ENCODE measurements at regions not wholly inside any gene's neighbourhood (a gene's known extent, or its start where the extent isn't known, plus 50 kb on each side); places are given as distances from the start of the nearest gene placed in this dataset.

GRCh38 chr10:131531265-131532190 is 220.0 kb upstream of the TCERG1L start:
- no peaks in the 10 kb centered on the region for H3K9me3 Mint-ChIP-seq
- H3K27me3 Mint-ChIP-seq: peaks cover 11% of the 10 kb centered on the region
- peaks cover 0 to 22% of the 10 kb centered on the region in 2 experiments for H3K9me3 ChIP-seq (ENCODE audit: control insufficient read depth in 1 of 2, insufficient read depth in 1 of 2, low read length in 2 of 2)
- no peak overlapping the region for H3K27ac Mint-ChIP-seq
- H3K4me1 ChIP-seq (ENCODE audit: insufficient read depth, low read length): no peaks in the 10 kb centered on the region
- ChIA-PET CTCF (no interaction called here), POLR2A (no interaction called here)
- no peak for DNase-seq
- TF ChIP-seq CTCF (IDR thresholded peaks at IDR 0.05): no peak
- H3K27ac ChIP-seq (ENCODE audit: low read depth in 1 of 2, low read length in 2 of 2): no peak overlapping the region
- no peak overlapping the region for H3K4me3 Mint-ChIP-seq
- H3K4me3 ChIP-seq (ENCODE audit: low read length): no peak overlapping the region
- ATAC-seq (ENCODE audit: poor library complexity): no peak
- no peaks in the 10 kb centered on the region for H3K4me1 Mint-ChIP-seq (ENCODE audit: low read depth)
- H3K36me3 Mint-ChIP-seq (ENCODE audit: low read depth): no peaks in the 10 kb centered on the region
- intact Hi-C loops (cut with DNase I, micrococcal nuclease): no loop called here
- no peaks in the 10 kb centered on the region for H3K36me3 ChIP-seq (ENCODE audit: insufficient read depth, low read length)
- H3K27me3 ChIP-seq (ENCODE audit: control insufficient read depth in 1 of 2, insufficient read depth in 2 of 2, low read length in 2 of 2): no peaks in the 10 kb centered on the region

- intact Hi-C loops (cut with DNase I, micrococcal nuclease): no loop called here
- POLR2A ChIA-PET: no interaction called here
- Histone ChIP-seq H3K4me1 (ENCODE audit: insufficient read depth, low read length) (no peaks in the 10 kb centered on the region), H3K36me3 (ENCODE audit: insufficient read depth, low read length) (no peaks in the 10 kb centered on the region), H3K9me3 (ENCODE audit: control insufficient read depth in 1 of 2, insufficient read depth in 1 of 2, low read length in 2 of 2) (peaks cover 0 to 22% of the 10 kb centered on the region in 2 experiments), H3K27ac (ENCODE audit: low read depth in 1 of 2, low read length in 2 of 2) (no peak overlapping the region), H3K4me3 (ENCODE audit: low read length) (no peak overlapping the region), H3K27me3 (ENCODE audit: control insufficient read depth in 1 of 2, insufficient read depth in 2 of 2, low read length in 2 of 2) (no peaks in the 10 kb centered on the region)
- TF ChIP-seq CTCF (IDR thresholded peaks at IDR 0.05): no peak
- Mint-ChIP-seq H3K4me3 (no peak overlapping the region), H3K27me3 (peaks cover 11% of the 10 kb centered on the region), H3K36me3 (ENCODE audit: low read depth) (no peaks in the 10 kb centered on the region), H3K27ac (no peak overlapping the region), H3K9me3 (no peaks in the 10 kb centered on the region), H3K4me1 (ENCODE audit: low read depth) (no peaks in the 10 kb centered on the region)
- DNase-seq (no peak), ATAC-seq (ENCODE audit: poor library complexity) (no peak)
- CTCF ChIA-PET: no interaction called here
Measured at GRCh38 chr10:131532291-131532690, 220.8 kb upstream of the TCERG1L start.

- CTCF ChIA-PET: no interaction called here
- intact Hi-C loops (cut with DNase I, micrococcal nuclease): no loop called here
- Histone ChIP-seq H3K4me1 (ENCODE audit: insufficient read depth, low read length) (no peaks in the 10 kb centered on the region), H3K36me3 (ENCODE audit: insufficient read depth, low read length) (no peaks in the 10 kb centered on the region), H3K27ac (ENCODE audit: low read depth in 1 of 2, low read length in 2 of 2) (no peak overlapping the region), H3K4me3 (ENCODE audit: low read length) (no peak overlapping the region), H3K27me3 (ENCODE audit: control insufficient read depth in 1 of 2, insufficient read depth in 2 of 2, low read length in 2 of 2) (no peaks in the 10 kb centered on the region), H3K9me3 (ENCODE audit: control insufficient read depth in 1 of 2, insufficient read depth in 1 of 2, low read length in 2 of 2) (peaks cover 0 to 22% of the 10 kb centered on the region in 2 experiments)
- Mint-ChIP-seq H3K27ac (no peak overlapping the region), H3K9me3 (no peaks in the 10 kb centered on the region), H3K36me3 (ENCODE audit: low read depth) (no peaks in the 10 kb centered on the region), H3K4me3 (no peak overlapping the region), H3K27me3 (peaks cover 11% of the 10 kb centered on the region), H3K4me1 (ENCODE audit: low read depth) (no peaks in the 10 kb centered on the region)
- TF ChIP-seq CTCF (IDR thresholded peaks at IDR 0.05): no peak
- no peak for DNase-seq
- no peak for ATAC-seq (ENCODE audit: poor library complexity)
- POLR2A ChIA-PET: no interaction called here
Measured at GRCh38 chr10:131532745-131533341, 221.3 kb upstream of the TCERG1L start.
